ENCODE measurements at regions not wholly inside any gene's neighbourhood (a gene's known extent, or its start where the extent isn't known, plus 50 kb on each side); places are given as distances from the start of the nearest gene placed in this dataset.

DNA sequence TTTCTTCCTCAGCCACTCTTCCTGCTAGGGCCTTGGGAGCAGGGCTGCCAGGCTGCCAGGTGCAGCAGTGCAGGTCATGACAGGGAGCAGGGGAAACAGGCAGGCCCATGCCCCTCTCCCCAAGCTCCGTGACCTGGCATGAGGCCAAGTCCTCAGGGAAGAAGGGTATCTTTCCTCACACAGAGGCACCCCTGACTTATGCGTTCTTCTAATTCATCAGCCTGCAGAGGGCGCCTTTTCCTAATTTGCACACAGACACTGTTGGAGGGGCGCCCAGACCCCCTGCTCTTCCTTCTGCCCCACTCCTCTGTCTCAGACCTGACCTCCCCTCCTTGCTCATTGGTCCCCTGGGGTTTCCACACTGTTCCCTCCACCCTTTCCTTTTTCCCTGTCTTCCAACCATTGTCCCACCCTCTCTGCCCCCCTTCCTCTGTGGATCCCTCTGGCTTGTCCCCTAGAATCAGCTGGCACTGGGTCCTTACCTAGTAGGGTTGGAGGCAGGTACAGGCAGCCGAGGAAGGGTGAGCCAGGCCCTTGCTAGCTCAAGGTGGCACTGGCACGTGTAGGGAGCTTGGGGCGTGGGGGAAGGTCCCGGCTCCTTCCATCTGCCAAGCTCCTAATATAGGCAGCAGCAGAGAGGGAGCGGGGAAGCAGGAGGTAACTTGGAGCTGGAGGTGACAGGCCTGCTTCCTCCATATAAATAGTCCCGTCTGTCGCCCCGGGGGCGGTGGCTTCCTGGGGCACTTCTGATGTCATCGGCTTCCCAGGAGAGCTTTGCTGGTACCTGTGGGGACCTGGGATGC lies 154.9 kb upstream of the MLN start:
- no peaks in the 10 kb centered on the region for H3K36me3 Mint-ChIP-seq (ENCODE audit: low read depth)
- no peaks in the 10 kb centered on the region for H3K9me3 Mint-ChIP-seq
- H3K4me1 Mint-ChIP-seq: peaks cover 4% of the 10 kb centered on the region
- H3K27me3 Mint-ChIP-seq: peaks cover 6% of the 10 kb centered on the region
- no peak overlapping the region for H3K4me3 Mint-ChIP-seq
- CTCF ChIA-PET: interaction anchor here (1.0 to 1.8 kb wide), 5 partner anchors 9 to 45 kb away, joined by 3 to 7 read pairs (median 3); no protein-coding TSS in a partner anchor
- no peak overlapping the region for H3K27ac Mint-ChIP-seq
- DNase-seq: no peak
- POLR2A ChIA-PET: no interaction called here

DNA sequence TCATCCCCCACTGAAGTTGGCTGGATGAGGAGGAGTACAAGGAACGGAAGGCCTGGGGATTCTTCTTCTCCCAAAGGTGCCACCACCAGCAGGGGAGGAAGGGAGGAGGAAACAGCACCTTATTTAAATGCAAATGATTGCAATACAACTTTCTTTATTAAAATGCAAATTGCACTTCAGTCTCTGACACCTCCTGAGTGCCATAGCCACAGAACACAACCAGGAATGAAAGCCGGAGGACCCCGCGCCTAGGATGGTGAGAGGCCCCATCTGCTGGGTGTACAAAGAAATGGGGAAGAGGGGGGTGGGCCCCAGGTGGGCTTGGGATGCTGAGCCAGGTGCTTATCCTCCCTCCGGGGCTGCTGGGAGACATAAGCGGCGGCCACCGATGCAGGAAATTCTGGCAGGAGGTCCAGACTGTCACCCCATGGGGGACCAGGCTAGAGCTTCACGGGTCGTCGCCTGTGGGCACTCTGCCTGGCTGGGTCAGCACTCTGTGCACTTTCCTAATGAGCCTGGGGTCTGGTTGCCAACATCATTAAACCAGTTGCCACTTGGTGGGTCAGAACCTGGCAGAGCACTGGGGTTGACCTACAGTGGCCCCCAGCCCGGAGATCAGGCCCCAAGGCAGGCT lies 154.2 kb upstream of the MLN start:
- Mint-ChIP-seq H3K36me3 (ENCODE audit: low read depth) (no peaks in the 10 kb centered on the region), H3K27ac (no peak overlapping the region), H3K9me3 (no peaks in the 10 kb centered on the region), H3K4me1 (peaks cover 4% of the 10 kb centered on the region), H3K4me3 (no peak overlapping the region), H3K27me3 (peaks cover 9% of the 10 kb centered on the region)
- DNase-seq: no peak
- POLR2A ChIA-PET: no interaction called here
- CTCF ChIA-PET: interaction anchor here (1.2 to 1.5 kb wide), 3 partner anchors 8 to 21 kb away, joined by 3 to 6 read pairs (median 3); no protein-coding TSS in a partner anchor

DNA sequence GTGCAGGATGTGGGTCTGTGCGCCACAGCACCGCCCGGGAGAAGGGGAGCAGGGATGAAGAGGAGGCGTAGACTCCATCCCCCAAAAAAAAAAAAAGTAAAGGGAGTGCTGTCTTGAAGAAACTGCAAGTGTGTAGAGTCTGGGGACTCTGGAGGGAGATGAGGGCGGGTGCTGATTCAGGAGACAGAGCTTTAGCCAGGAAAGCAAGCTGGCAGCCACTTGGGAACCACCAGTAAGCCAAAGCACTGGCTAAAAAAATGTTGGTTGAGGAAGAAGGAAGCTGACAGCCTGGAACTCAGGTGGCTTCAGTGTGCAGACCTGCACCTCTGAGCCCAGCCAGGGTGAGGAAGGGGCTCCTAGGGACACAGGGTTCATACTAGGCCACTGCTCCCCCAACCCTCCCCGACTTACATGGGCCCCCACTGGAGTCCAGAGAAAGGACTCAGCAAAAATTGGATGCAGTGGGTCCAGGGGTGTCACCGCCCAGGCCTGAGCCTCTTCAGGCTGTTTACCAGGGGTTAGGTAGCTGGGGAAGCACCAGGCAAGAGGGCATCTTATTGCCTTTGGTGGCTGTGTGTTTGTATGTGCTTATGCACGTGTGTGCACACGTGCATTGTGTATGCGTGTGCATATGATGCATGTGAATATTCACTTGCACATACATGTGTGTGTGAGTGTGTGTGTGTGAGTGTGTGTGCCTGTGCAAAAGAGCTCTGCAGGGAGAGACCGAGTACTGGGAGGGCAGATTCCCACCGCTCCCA lies 153.5 kb upstream of the MLN start:
- Mint-ChIP-seq H3K36me3 (ENCODE audit: low read depth) (no peaks in the 10 kb centered on the region), H3K27ac (no peak overlapping the region), H3K4me1 (peaks cover 4% of the 10 kb centered on the region), H3K9me3 (no peaks in the 10 kb centered on the region), H3K27me3 (peaks cover 9% of the 10 kb centered on the region), H3K4me3 (no peak overlapping the region)
- no peak for DNase-seq
- ChIA-PET POLR2A (no interaction called here), CTCF (interaction anchor here (1.2 to 1.4 kb wide), 2 partner anchors 8 to 17 kb away, joined by 3 to 6 read pairs; no protein-coding TSS in a partner anchor)

DNA sequence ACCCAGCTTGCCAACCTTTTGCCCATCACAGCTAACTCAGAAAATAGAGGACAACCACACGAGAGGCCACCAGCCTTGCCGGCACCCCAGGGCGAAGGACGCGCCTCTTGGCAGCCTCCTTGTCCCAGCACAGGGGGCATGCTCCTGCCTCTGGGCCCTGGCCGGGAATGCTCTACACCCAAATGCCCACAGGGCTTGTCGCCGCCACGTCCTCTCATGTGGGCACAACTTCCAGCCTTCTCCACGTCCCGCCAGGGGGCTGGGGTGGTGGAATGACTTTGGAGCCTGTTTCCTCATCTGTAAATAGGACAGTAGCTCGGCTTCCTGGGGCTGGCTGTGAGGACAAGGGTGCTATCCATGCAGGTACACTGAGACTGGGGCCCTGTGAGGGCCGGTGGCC lies 152.4 kb upstream of the MLN start:
- Mint-ChIP-seq H3K27me3 (peaks cover 9% of the 10 kb centered on the region), H3K36me3 (ENCODE audit: low read depth) (no peaks in the 10 kb centered on the region), H3K27ac (no peak overlapping the region), H3K9me3 (no peaks in the 10 kb centered on the region), H3K4me1 (peaks cover 4% of the 10 kb centered on the region), H3K4me3 (no peak overlapping the region)
- DNase-seq: no peak
- ChIA-PET POLR2A (no interaction called here), CTCF (interaction anchor here (1.3 kb wide), 1 partner anchor 18 kb away, joined by 4 read pairs; no protein-coding TSS in a partner anchor)

DNA sequence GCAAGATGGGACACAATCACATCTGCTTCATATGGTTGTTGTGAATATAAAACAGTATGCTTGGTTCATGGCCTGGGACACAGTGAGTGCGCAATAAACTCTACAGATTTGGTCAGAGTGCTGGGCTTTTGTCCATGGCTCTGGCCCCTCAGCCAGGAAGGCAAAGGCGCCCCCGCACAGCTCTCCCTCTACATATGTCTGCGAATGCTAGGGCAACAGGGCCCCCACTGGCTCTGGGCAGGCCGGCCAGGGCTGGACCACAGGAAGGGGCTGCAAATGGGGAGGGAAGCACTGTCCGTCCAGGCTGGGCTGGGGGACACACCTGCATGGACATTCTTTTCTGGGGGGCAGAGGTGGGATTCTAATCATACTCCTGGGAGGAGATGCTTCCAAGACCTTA lies 151.8 kb upstream of the MLN start:
- no peak for DNase-seq
- POLR2A ChIA-PET: no interaction called here
- H3K27ac Mint-ChIP-seq: no peak overlapping the region
- H3K4me1 Mint-ChIP-seq: peaks cover 4% of the 10 kb centered on the region
- peaks cover 9% of the 10 kb centered on the region for H3K27me3 Mint-ChIP-seq
- H3K36me3 Mint-ChIP-seq (ENCODE audit: low read depth): no peaks in the 10 kb centered on the region
- CTCF ChIA-PET: interaction anchor here (1.0 to 1.3 kb wide), 3 partner anchors 15 to 31 kb away, joined by 3 to 4 read pairs (median 3); no protein-coding TSS in a partner anchor
- no peaks in the 10 kb centered on the region for H3K9me3 Mint-ChIP-seq
- no peak overlapping the region for H3K4me3 Mint-ChIP-seq

DNA sequence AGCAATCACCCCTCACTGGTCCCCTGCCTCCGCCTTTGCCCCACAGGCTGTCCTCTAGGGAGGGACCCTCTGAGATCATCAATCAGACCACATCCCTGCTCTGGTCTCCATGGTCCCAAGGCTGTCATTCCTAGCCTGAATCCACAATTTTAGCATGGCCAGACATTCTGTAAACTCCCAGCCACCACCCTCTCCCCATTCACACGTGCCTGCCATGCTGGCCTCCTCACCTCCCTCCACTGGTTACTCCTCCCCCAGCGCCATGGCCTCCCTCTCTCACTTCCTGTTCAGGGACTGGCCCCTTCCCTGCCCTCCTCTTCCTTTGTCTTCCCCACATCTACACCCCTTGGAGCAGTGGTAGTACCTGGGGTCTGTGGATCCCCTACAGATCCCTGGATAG lies 150.7 kb upstream of the MLN start:
- DNase-seq: no peak
- H3K4me3 Mint-ChIP-seq: no peak overlapping the region
- H3K27me3 Mint-ChIP-seq: peaks cover 9% of the 10 kb centered on the region

DNA sequence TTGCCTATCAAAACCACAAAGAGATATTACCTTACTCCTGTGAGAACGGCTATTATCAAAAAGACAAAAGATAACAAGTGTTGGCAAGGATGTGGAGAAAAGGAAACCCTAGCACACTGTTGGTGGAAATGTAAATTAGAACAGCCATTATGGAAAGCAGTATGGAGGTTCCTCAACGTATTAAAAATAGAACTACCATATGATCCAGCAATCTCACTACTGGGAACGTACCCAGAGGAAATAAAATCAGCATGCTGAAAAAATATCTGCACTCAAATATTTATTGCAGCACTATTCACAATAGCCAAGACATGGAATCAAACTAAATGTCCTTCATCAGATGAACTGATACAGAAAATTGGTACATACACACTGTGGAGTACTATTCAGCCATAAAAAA lies 149.4 kb upstream of the MLN start:
- DNase-seq: no peak
- H3K4me3 Mint-ChIP-seq: no peak overlapping the region
- CTCF ChIA-PET: no interaction called here
- H3K27me3 Mint-ChIP-seq: peaks cover 9% of the 10 kb centered on the region
- H3K4me1 Mint-ChIP-seq: peaks cover 4% of the 10 kb centered on the region
- H3K36me3 Mint-ChIP-seq (ENCODE audit: low read depth): no peaks in the 10 kb centered on the region
- no peak overlapping the region for H3K27ac Mint-ChIP-seq
- H3K9me3 Mint-ChIP-seq: no peaks in the 10 kb centered on the region
- POLR2A ChIA-PET: no interaction called here

More for the DNA sequence above, 150.7 kb upstream of the MLN start:
- no peaks in the 10 kb centered on the region for H3K36me3 Mint-ChIP-seq (ENCODE audit: low read depth)
- no peak overlapping the region for H3K27ac Mint-ChIP-seq
- peaks cover 4% of the 10 kb centered on the region for H3K4me1 Mint-ChIP-seq
- POLR2A ChIA-PET: interaction anchor here (0.7 kb wide), 1 partner anchor 1099 kb away, joined by 4 read pairs; no protein-coding TSS in a partner anchor
- CTCF ChIA-PET: interaction anchor here (1.0 kb wide), 1 partner anchor 30 kb away, joined by 3 read pairs; no protein-coding TSS in a partner anchor
- no peaks in the 10 kb centered on the region for H3K9me3 Mint-ChIP-seq

DNA sequence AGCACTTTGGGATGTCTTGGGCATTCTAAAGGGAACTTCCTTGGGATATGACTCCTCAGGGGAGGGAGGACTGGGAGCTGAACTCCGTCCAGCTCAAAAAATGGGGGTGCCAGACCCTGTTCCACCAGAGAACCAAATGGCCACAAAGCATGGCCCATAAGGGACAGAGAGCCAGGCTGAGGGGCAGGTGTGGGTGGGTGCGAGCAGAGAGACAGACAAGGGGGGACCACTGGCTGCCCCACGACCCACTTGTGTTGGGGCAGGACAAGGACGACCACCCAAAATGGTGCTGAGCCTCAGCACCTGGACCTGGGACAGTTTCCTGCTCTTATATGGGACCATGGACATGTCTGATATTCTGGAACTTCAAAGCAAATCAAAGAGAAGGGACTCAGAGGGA lies 148.2 kb upstream of the MLN start:
- CTCF ChIA-PET: interaction anchor here (0.7 to 0.9 kb wide), 2 partner anchors 9 to 102 kb away, joined by 3 read pairs; no protein-coding TSS in a partner anchor
- POLR2A ChIA-PET: no interaction called here
- H3K27ac Mint-ChIP-seq: no peak overlapping the region
- H3K9me3 Mint-ChIP-seq: no peaks in the 10 kb centered on the region
- H3K36me3 Mint-ChIP-seq (ENCODE audit: low read depth): no peaks in the 10 kb centered on the region
- H3K27me3 Mint-ChIP-seq: peaks cover 9% of the 10 kb centered on the region
- no peak for DNase-seq
- peaks cover 4% of the 10 kb centered on the region for H3K4me1 Mint-ChIP-seq
- H3K4me3 Mint-ChIP-seq: no peak overlapping the region

DNA sequence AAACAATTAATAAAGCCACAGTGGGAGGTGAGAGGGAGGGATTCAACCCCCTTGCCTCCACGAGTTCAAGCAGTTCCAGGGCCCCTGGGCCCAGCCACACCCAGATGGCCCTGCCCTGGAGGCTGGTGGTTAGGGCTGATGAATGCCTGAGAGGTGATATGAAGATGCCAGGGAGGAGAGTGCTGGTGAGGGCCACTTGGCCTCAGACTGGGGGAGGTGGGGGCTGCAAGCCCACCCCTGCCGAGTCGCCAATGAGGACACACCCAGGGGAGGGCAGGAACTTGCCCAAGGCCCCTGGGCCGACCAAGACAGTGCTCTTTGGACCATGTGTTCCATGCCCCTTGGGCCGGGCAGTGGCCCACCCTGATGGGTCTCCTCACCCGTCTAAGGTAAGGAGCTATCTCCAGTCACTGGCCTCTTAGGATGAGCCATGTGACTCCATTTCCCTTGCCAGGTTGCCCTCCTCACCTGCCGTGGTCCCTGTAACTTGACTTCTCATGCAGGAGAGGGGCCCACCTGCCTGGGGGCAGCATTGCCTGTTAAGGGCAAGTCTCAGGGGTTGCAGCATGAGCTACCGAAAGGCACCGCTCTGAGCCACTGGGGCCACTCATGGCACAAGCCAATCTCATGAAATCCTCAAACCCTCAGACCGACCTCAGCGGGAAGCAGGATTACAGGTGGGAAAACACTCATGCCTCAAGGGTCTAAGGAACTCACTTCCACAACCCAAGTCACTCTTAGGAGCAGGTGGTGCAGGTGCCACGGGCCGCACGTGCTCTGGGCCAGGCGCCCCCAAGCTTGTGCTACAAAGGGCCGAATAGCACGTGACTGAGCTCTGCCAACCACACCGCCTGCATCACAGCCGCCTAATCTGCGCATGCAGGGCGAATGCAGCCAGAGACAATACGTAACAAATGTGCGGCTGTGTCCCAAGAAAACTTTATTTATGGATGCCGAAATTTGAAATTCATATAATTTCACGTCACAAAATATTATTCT lies 147.4 kb upstream of the MLN start:
- H3K9me3 Mint-ChIP-seq: no peaks in the 10 kb centered on the region
- H3K27me3 Mint-ChIP-seq: peaks cover 9% of the 10 kb centered on the region
- peaks cover 4% of the 10 kb centered on the region for H3K4me1 Mint-ChIP-seq
- H3K27ac Mint-ChIP-seq: no peak overlapping the region
- POLR2A ChIA-PET: no interaction called here
- CTCF ChIA-PET: interaction anchor here (0.7 kb wide), 1 partner anchor 103 kb away, joined by 3 read pairs; no protein-coding TSS in a partner anchor
- no peaks in the 10 kb centered on the region for H3K36me3 Mint-ChIP-seq (ENCODE audit: low read depth)
- DNase-seq: no peak
- H3K4me3 Mint-ChIP-seq: no peak overlapping the region

DNA sequence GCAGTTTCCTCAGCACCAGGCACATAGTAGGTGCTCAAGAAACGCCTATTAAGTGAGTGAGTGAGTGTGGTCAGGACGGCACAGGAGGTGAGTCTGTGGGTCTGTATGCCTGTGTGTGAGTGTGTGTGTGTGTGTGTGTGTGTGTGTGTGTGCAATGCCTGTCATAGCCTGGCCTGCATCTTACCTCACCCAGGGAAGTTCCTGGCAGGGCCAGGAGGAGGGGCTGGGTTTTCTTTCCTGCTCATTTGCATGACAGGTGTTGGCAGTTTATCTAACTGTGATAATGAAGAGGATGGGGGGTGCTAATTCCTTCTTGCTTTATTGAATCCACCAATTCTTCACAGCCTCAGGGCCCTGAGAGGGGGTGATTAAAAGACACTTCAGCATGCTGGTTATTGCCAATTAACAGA lies 146.7 kb upstream of the MLN start:
- peaks cover 4% of the 10 kb centered on the region for H3K4me1 Mint-ChIP-seq
- ChIA-PET CTCF (interaction anchor here (1.8 kb wide), 1 partner anchor 8 kb away, joined by 6 read pairs; no protein-coding TSS in a partner anchor), POLR2A (no interaction called here)
- no peak for DNase-seq
- no peaks in the 10 kb centered on the region for H3K36me3 Mint-ChIP-seq (ENCODE audit: low read depth)
- H3K27me3 Mint-ChIP-seq: peaks cover 9% of the 10 kb centered on the region
- no peaks in the 10 kb centered on the region for H3K9me3 Mint-ChIP-seq
- H3K27ac Mint-ChIP-seq: no peak overlapping the region
- no peak overlapping the region for H3K4me3 Mint-ChIP-seq

DNA sequence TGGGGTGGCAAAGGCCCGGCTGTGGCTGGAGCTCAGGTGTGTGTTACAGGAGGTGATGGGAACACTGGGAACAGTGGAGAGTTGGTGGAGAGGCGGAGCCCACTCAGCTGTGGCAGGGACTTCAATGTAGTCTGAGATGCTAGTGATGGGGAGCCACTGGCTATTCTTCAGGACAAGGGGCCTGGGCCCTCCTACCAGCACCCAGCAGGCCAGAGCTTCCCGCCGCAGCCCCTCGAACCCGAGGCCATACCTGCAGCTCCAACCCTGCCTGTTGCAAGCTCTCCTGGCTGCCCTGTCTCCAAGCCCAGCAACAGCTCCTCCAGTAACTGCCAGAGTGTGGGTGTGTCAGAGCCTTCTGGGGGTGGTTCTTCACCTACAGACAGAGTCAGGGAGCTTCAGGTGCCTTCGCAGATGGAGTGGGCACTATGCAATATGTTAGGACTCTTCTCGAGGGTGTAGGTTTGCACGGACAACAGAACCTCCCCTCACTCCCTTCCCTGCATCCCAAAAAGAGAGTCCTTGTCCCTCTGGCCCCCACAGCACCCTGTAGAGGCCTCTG lies 146.2 kb upstream of the MLN start:
- peaks cover 4% of the 10 kb centered on the region for H3K4me1 Mint-ChIP-seq
- ChIA-PET POLR2A (no interaction called here), CTCF (interaction anchor here (0.9 to 1.8 kb wide), 4 partner anchors 8 to 82 kb away, joined by 3 to 6 read pairs (median 5); no protein-coding TSS in a partner anchor)
- DNase-seq: no peak
- H3K36me3 Mint-ChIP-seq (ENCODE audit: low read depth): no peaks in the 10 kb centered on the region
- H3K9me3 Mint-ChIP-seq: no peaks in the 10 kb centered on the region
- no peak overlapping the region for H3K4me3 Mint-ChIP-seq
- H3K27ac Mint-ChIP-seq: no peak overlapping the region
- H3K27me3 Mint-ChIP-seq: peaks cover 9% of the 10 kb centered on the region
